HT-29 (cell line): ENCODE measurements at regions not wholly inside any gene's neighbourhood (a gene's known extent, or its start where the extent isn't known, plus 50 kb on each side); places are given as distances from the start of the nearest gene placed in this dataset.

Experiments used
- DNase-seq: peaks from one replicate; pipeline ENCODE4 v3.0.0-alpha.2; 2015; ENCODE audit warnings: low spot score

GRCh38 chr10:69738858-69739435 lies 62.8 kb upstream of the COL13A1 start:
- DNase-seq, result no peak

GRCh38 chr10:69739634-69740033 lies 62.1 kb upstream of the COL13A1 start:
- DNase-seq, result no peak

- no peak for DNase-seq
Observed at GRCh38 chr10:69740126-69740525, 61.6 kb upstream of the COL13A1 start.

- DNase-seq, result no peak
Observed at GRCh38 chr10:69741252-69741651, 60.5 kb upstream of the COL13A1 start.

GRCh38 chr10:69741671-69742355 lies 59.9 kb upstream of the COL13A1 start:
- no peak for DNase-seq

- no peak for DNase-seq
Observed at GRCh38 chr10:69742356-69742695, 59.4 kb upstream of the COL13A1 start.

- peak; percentile 44 for DNase-seq
Observed at GRCh38 chr10:69742928-69743602, 58.6 kb upstream of the COL13A1 start.

- DNase-seq, result no peak
Observed at GRCh38 chr10:69744971-69745370, 56.7 kb upstream of the COL13A1 start.

- no peak for DNase-seq
Observed at GRCh38 chr10:69745698-69746097, 56.0 kb upstream of the COL13A1 start.

- no peak for DNase-seq
Observed at GRCh38 chr10:69747179-69747578, 54.5 kb upstream of the COL13A1 start.

GRCh38 chr10:69748621-69749020 lies 53.1 kb upstream of the COL13A1 start:
- no peak for DNase-seq

- DNase-seq, result no peak
Observed at GRCh38 chr10:69749178-69750010, 52.3 kb upstream of the COL13A1 start.

GRCh38 chr10:69750011-69750373 lies 51.7 kb upstream of the COL13A1 start:
- DNase-seq, result no peak

- DNase-seq, result no peak
Observed at GRCh38 chr10:69750725-69751124, 51.0 kb upstream of the COL13A1 start.

- no peak for DNase-seq
Observed at GRCh38 chr10:69751214-69751613, 50.5 kb upstream of the COL13A1 start.
